ENCODE measurements at regions not wholly inside any gene's neighbourhood (a gene's known extent, or its start where the extent isn't known, plus 50 kb on each side); places are given as distances from the start of the nearest gene placed in this dataset.

GRCh38 chr12:92434607-92435025 lies 268.2 kb upstream of the PLEKHG7 start (continued):
- TF ChIP-seq CEBPZ (IDR thresholded peaks at IDR 0.05; ENCODE audit: low read depth, low read length) = no peak
- TF ChIP-seq SRF (IDR thresholded peaks at IDR 0.05; ENCODE audit: low read depth in 2 of 2, low read length in 2 of 2) = no peak
- peak; percentile 39; the same call in 1 of the 2 replicates for TF ChIP-seq RAD51 (IDR thresholded peaks at IDR 0.05)
- no peak for TF ChIP-seq ZSCAN29 (IDR thresholded peaks at IDR 0.05)
- TF ChIP-seq BACH1 (IDR thresholded peaks at IDR 0.05; ENCODE audit: borderline replicate concordance) = no peak
- no peak for TF ChIP-seq MEF2B (IDR thresholded peaks at IDR 0.05; ENCODE audit: partially characterized antibody, poor library complexity, severe bottlenecking)

GRCh38 chr12:92432724-92433441 lies 269.9 kb upstream of the PLEKHG7 start:
- H3K9me3 ChIP-seq (replicated peaks; ENCODE audit: control insufficient read depth, insufficient read depth, low read length) = peaks cover 5% of the 10 kb centered on the region; the same call in 2 of the 3 replicates
- peak overlapping the region; percentile 66 for H3K9ac ChIP-seq (ENCODE audit: control insufficient read depth, insufficient read depth, low read length)
- DNase-seq (ENCODE audit: low read depth, low spot score) (peak; percentile 93), FAIRE-seq (peak; percentile 94), ATAC-seq (peak; percentile 75)
- no peaks in the 10 kb centered on the region for H3K27me3 ChIP-seq (replicated peaks in 1 of 2; ENCODE audit: control insufficient read depth in 2 of 2, insufficient read depth in 2 of 2, low read length in 1 of 2)
- intact Hi-C loops (cut with micrococcal nuclease; ENCODE audit: unreplicated experiment) (loop anchor here (1.0 to 5.0 kb wide), 4 partner anchors 12 to 69 kb away; no protein-coding TSS in a partner anchor), in situ Hi-C loops (cut with MboI) (no loop called here)
- peak overlapping the region; percentile 64 for H2AFZ ChIP-seq (ENCODE audit: control insufficient read depth, low read depth, low read length)
- H3K36me3 ChIP-seq (ENCODE audit: control insufficient read depth in 2 of 2, insufficient read depth in 2 of 2, low read length in 1 of 2) = no peaks in the 10 kb centered on the region
- ChIA-PET POLR2A (interaction anchor here (0.6 to 4.6 kb wide), 16 partner anchors 10 to 287 kb away, joined by 3 to 34 read pairs (median 5); partner anchors contain the start of gene BTG1), CTCF (interaction anchor here (0.7 to 6.9 kb wide), 13 partner anchors 9 to 81 kb away, joined by 3 to 53 read pairs (median 3); no protein-coding TSS in a partner anchor), SMC1A (ENCODE audit: uncharacterized antibody, unreplicated experiment) (interaction anchor here (1.0 to 8.8 kb wide), 25 partner anchors 11 to 301 kb away, joined by 3 to 145 read pairs (median 5); no protein-coding TSS in a partner anchor), RAD21 (ENCODE audit: unreplicated experiment) (interaction anchor here (0.6 to 7.1 kb wide), 19 partner anchors 10 to 298 kb away, joined by 3 to 63 read pairs (median 6); partner anchors contain the start of gene BTG1)
- H3K4me3 ChIP-seq = 0 out of 2 replicates have a peak overlapping the region, but pooled peaks have one; percentile 1
- no peaks in the 10 kb centered on the region for H4K20me1 ChIP-seq (ENCODE audit: control insufficient read depth, insufficient read depth)
- peak overlapping the region; percentile 72 for H3K4me2 ChIP-seq (ENCODE audit: control insufficient read depth, insufficient read depth)
- BruUV-seq (replicated peaks) = no TSS peak
- 0% methylated on average over 4 of the region's 4 CpGs for WGBS (ENCODE audit: insufficient coverage, insufficient replicate concordance, low lambda C conversion rate, missing lambda C conversion rate)
- H3K79me2 ChIP-seq (ENCODE audit: control insufficient read depth, insufficient read depth, low read length) = no peaks in the 10 kb centered on the region; the same call in 1 of the 2 replicates
- peak overlapping the region; percentile 95 for H3K27ac ChIP-seq (ENCODE audit: control insufficient read depth, insufficient read depth)
- H3K4me1 ChIP-seq (ENCODE audit: control insufficient read depth, insufficient read depth, low read length) = peaks cover 61% of the 10 kb centered on the region
- TF ChIP-seq CHD4 (IDR thresholded peaks at IDR 0.05) (no peak), E4F1 (IDR thresholded peaks at IDR 0.05; ENCODE audit: borderline replicate concordance, partially characterized antibody) (no peak), USF1 (IDR thresholded peaks at IDR 0.05; ENCODE audit: borderline replicate concordance, extremely low read length, insufficient read depth, low read depth, low read length) (no peak), FOXM1 (IDR thresholded peaks at IDR 0.05; ENCODE audit: low read depth, low read length) (peak; percentile 81; the same call in 1 of the 2 replicates), SIX5 (IDR thresholded peaks at IDR 0.05; ENCODE audit: low read depth, low read length, severe bottlenecking) (no peak), IRF5 (IDR thresholded peaks at IDR 0.05; ENCODE audit: borderline replicate concordance) (no peak)

Measured in GM12878 (cell line).